ENCODE measurements at regions not wholly inside any gene's neighbourhood (a gene's known extent, or its start where the extent isn't known, plus 50 kb on each side); places are given as distances from the start of the nearest gene placed in this dataset.

DNA sequence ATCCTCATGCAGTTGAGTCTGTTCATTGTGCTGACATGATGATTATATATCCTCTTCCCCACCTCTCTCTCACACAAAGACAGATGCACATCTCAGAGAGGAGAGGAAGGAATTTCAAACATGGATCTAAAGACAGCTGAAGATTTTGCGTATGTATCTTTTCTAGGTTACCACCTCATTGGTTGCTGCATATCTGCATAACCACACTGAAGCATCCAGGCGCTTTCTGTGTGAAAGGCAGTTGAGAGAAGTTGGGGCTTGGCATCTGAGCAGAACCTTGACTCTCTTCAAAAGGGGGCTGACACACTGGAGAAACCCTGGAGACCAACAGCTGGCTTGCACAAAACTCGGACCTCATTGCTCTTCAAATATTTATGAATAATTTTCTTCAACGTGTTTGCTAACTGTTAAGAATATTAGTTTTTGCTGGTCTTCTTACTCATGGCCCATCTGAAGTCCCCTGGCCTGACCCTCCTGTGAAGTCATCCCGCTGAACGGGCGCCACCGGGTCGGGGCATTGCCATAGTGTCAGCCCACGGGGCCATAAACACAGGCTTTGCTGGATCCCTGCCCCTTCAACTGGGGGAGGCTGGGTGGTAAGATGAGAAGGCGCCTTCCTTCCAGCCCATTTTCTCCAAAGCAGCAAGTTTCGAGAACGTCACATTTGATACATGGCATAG is 593.2 kb upstream of the CLINT1 start:
- no peak overlapping the region for H3K4me3 ChIP-seq (ENCODE audit: low read depth, low read length, poor library complexity, severe bottlenecking)
- H3K4me1 ChIP-seq (ENCODE audit: insufficient read depth, low read length, poor library complexity, severe bottlenecking) = no peaks in the 10 kb centered on the region
- H3K9me3 ChIP-seq (ENCODE audit: low read length) = peaks cover 18% of the 10 kb centered on the region; the same call in 1 of the 2 replicates
- no peak overlapping the region for H3K27ac ChIP-seq (ENCODE audit: low read depth, low read length, poor library complexity, severe bottlenecking)
- no peaks in the 10 kb centered on the region for H4K20me1 ChIP-seq (ENCODE audit: insufficient read depth, low read length)
- ChIA-PET POLR2A (interaction anchor here (0.9 to 1.2 kb wide), 3 partner anchors 15 to 169 kb away, joined by 3 to 5 read pairs (median 4); no protein-coding TSS in a partner anchor), CTCF (ENCODE audit: unreplicated experiment) (no interaction called here)
- H3K9me2 ChIP-seq (ENCODE audit: insufficient read depth, low read length) = no peaks in the 10 kb centered on the region
- BruUV-seq (replicated peaks) = no TSS peak
- no peaks in the 10 kb centered on the region for H3K79me2 ChIP-seq (ENCODE audit: insufficient read depth, low read depth, low read length)
- H2AFZ ChIP-seq (ENCODE audit: low read length) = no peak overlapping the region
- no peak for DNase-seq (ENCODE audit: low spot score)
- no peak overlapping the region for H3K4me2 ChIP-seq (ENCODE audit: low read length)
- TF ChIP-seq, protein P1, sequence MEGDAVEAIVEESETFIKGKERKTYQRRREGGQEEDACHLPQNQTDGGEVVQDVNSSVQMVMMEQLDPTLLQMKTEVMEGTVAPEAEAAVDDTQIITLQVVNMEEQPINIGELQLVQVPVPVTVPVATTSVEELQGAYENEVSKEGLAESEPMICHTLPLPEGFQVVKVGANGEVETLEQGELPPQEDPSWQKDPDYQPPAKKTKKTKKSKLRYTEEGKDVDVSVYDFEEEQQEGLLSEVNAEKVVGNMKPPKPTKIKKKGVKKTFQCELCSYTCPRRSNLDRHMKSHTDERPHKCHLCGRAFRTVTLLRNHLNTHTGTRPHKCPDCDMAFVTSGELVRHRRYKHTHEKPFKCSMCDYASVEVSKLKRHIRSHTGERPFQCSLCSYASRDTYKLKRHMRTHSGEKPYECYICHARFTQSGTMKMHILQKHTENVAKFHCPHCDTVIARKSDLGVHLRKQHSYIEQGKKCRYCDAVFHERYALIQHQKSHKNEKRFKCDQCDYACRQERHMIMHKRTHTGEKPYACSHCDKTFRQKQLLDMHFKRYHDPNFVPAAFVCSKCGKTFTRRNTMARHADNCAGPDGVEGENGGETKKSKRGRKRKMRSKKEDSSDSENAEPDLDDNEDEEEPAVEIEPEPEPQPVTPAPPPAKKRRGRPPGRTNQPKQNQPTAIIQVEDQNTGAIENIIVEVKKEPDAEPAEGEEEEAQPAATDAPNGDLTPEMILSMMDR (conservative IDR thresholded peaks at IDR 0.05; ENCODE audit: low read length) = no peak
- no peak for TF ChIP-seq EZH2phosphoT487 (IDR thresholded peaks at IDR 0.05; ENCODE audit: borderline replicate concordance, low read depth, low read length)
- intact Hi-C loops (cut with micrococcal nuclease; ENCODE audit: unreplicated experiment) = no loop called here
- H3K36me3 ChIP-seq (ENCODE audit: insufficient read depth, low read length) = no peaks in the 10 kb centered on the region; the same call in 1 of the 2 replicates

DNA sequence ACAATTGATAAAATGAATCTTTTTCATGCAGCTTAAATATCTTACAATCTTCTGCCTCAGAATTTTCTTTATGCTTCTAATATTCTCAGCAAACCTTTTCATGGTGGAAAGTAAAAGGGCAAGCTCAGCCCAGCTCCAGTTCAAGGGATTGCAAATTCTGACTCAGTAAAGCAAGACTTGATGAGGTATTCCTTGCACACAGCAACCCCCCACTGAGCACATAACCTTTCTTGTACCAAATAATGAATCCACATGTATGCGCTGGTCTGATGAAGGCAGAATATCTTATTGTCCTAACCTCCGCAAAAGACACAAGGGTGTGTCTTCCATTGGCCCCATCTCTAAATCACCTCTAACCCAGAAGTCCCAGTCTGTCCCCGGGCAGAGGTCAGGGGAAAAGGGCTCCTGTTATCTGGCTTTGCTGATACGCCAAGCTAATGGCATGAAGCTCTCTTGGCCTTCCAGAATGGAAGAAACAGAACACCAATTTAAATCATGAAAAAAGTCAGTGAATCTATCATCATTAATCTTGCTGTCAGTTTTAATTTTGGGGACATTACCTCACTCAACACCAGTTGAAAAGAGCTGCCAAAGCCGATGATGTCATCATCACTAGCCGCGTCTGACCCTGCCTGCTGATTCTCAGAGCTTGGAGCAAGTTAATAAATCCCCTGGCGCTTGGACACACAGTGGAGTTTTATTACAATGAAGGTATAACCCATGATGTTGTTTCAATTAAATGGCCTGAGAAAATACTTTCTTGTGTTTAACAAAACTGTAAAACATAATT is 592.5 kb upstream of the CLINT1 start:
- Histone ChIP-seq H3K9me3 (ENCODE audit: low read length) (peaks cover 20% of the 10 kb centered on the region; the same call in 1 of the 2 replicates), H3K4me1 (ENCODE audit: insufficient read depth, low read length, poor library complexity, severe bottlenecking) (no peaks in the 10 kb centered on the region), H2AFZ (ENCODE audit: low read length) (no peak overlapping the region), H3K79me2 (ENCODE audit: insufficient read depth, low read depth, low read length) (no peaks in the 10 kb centered on the region), H3K27ac (ENCODE audit: low read depth, low read length, poor library complexity, severe bottlenecking) (no peak overlapping the region), H3K36me3 (ENCODE audit: insufficient read depth, low read length) (no peaks in the 10 kb centered on the region; the same call in 1 of the 2 replicates), H3K4me2 (ENCODE audit: low read length) (no peak overlapping the region), H4K20me1 (ENCODE audit: insufficient read depth, low read length) (no peaks in the 10 kb centered on the region), H3K9me2 (ENCODE audit: insufficient read depth, low read length) (no peaks in the 10 kb centered on the region), H3K4me3 (ENCODE audit: low read depth, low read length, poor library complexity, severe bottlenecking) (no peak overlapping the region)
- ChIA-PET POLR2A (interaction anchor here (0.9 to 1.2 kb wide), 3 partner anchors 14 to 168 kb away, joined by 3 to 4 read pairs (median 4); no protein-coding TSS in a partner anchor), CTCF (ENCODE audit: unreplicated experiment) (no interaction called here)
- DNase-seq (ENCODE audit: low spot score) = no peak
- no TSS peak for BruUV-seq (replicated peaks)
- intact Hi-C loops (cut with micrococcal nuclease; ENCODE audit: unreplicated experiment) = no loop called here
- TF ChIP-seq, protein P1 (conservative IDR thresholded peaks at IDR 0.05; ENCODE audit: low read length) = no peak
